GM12878 (cell line): ENCODE measurements at regions not wholly inside any gene's neighbourhood (a gene's known extent, or its start where the extent isn't known, plus 50 kb on each side); places are given as distances from the start of the nearest gene placed in this dataset.
A peak's percentile ranks its signal among the peaks of the same experiment; 100 is the strongest.

Source experiments
- ATAC-seq: fragments of 200-7000 bp; cut with Tn5 transposase; 3 replicates; pipeline ENCODE4 v1.9.1; 2020; ENCODE audit warnings: mild to moderate bottlenecking, moderate library complexity
- BruUV-seq: library from RNA; stranded (reverse); fragments of 400-500 nt; replicated peaks from 2 replicates; lab custom pipeline; 2021; lab: Mats Ljungman, UMichigan
- CTCF ChIA-PET: fragments of 300-600 bp; sonication (Branson Sonifier 250); formaldehyde crosslinking; extraction: SDS; loops from one replicate; lab custom pipeline; 2021; ENCODE audit warnings: inconsistent platforms; lab: Yijun Ruan, JAX
- POLR2A ChIA-PET: fragments of 350-600 bp; formaldehyde crosslinking; extraction: SDS; loops from one replicate; lab custom pipeline; 2021; ENCODE audit warnings: inconsistent platforms; lab: Charles Lee
- RAD21 ChIA-PET: fragments of 300-600 bp; sonication (Branson Sonifier 250); formaldehyde crosslinking; loops from one replicate; lab custom pipeline; 2023; ENCODE audit warnings: antibody characterized with exemption; ENCODE audit not compliant: unreplicated experiment; lab: Charles Lee
- SMC1A ChIA-PET: fragments of 300-600 bp; sonication (Branson Sonifier 250); formaldehyde crosslinking; loops from one replicate; lab custom pipeline; 2023; ENCODE audit not compliant: unreplicated experiment, uncharacterized antibody; lab: Charles Lee
- DNase-seq: peaks from one replicate; pipeline ENCODE4 v3.0.0-alpha.2; 2011; ENCODE audit warnings: low read depth, low spot score
- FAIRE-seq: peaks from 3 replicates; lab custom pipeline; 2011; peaks lifted over from hg19 to GRCh38; lab: Jason Lieb, UNC
- H2AFZ ChIP-seq: 2 replicates; pipeline ENCODE4 v1.6.0; 2011; ENCODE audit warnings: low read depth, low read length, control low read depth; ENCODE audit not compliant: control insufficient read depth
- H3K27ac ChIP-seq: 2 replicates; pipeline ENCODE4 v1.5.1; 2011; ENCODE audit warnings: control low read depth; ENCODE audit not compliant: control insufficient read depth, insufficient read depth
- H3K27me3 ChIP-seq, 2 experiments: replicated peaks in 1 of 2; 2 replicates each; pipeline versions ENCODE4 v1.6.0 to v1.6.1; 2011; ENCODE audit warnings: low read length in 1 of 2; ENCODE audit not compliant: control insufficient read depth in 2 of 2, insufficient read depth in 2 of 2
- H3K36me3 ChIP-seq, 2 experiments: 2 replicates each; pipeline ENCODE4 v1.5.1; 2011; ENCODE audit warnings: low read length in 1 of 2; ENCODE audit not compliant: control insufficient read depth in 2 of 2, insufficient read depth in 2 of 2
- H3K4me1 ChIP-seq: 2 replicates; pipeline ENCODE4 v1.6.1; 2011; ENCODE audit warnings: mild to moderate bottlenecking, low read length, moderate library complexity, mixed read lengths; ENCODE audit not compliant: control insufficient read depth, insufficient read depth
- H3K4me2 ChIP-seq: 2 replicates; pipeline ENCODE4 v1.6.0; 2011; ENCODE audit warnings: control low read depth; ENCODE audit not compliant: control insufficient read depth, insufficient read depth
- H3K4me3 ChIP-seq: fragments of 200-600 bp; sonication (generic); 2 replicates; pipeline ENCODE4 v1.5.1; 2016
- H3K79me2 ChIP-seq: 2 replicates; pipeline ENCODE4 v1.6.0; 2011; ENCODE audit warnings: low read length; ENCODE audit not compliant: control insufficient read depth, insufficient read depth
- H3K9ac ChIP-seq: 2 replicates; pipeline ENCODE4 v1.8.0; 2011; ENCODE audit warnings: low read length, control low read depth, mixed read lengths; ENCODE audit not compliant: control insufficient read depth, insufficient read depth
- H3K9me3 ChIP-seq: replicated peaks from 3 replicates; pipeline ENCODE4 v1.5.1; 2011; ENCODE audit warnings: mild to moderate bottlenecking, low read length; ENCODE audit not compliant: control insufficient read depth, insufficient read depth
- H4K20me1 ChIP-seq: 2 replicates; pipeline ENCODE4 v1.6.0; 2011; ENCODE audit not compliant: control insufficient read depth, insufficient read depth
- DPF2 ChIP-seq: fragments of 450-650 bp; IDR thresholded peaks from 2 replicates; pipeline ENCODE4 v1.6.1; 2017; ENCODE audit warnings: mild to moderate bottlenecking
- EGR1 ChIP-seq, 2 experiments: IDR thresholded peaks; 1 replicate in 1 of 2; 2 replicates in 1 of 2; pipeline ENCODE4 v1.6.1; 2011 to 2012; ENCODE audit warnings: low read depth in 2 of 2, low read length in 2 of 2, borderline replicate concordance in 1 of 2, mild to moderate bottlenecking in 1 of 2, moderate library complexity in 1 of 2
- IKZF1 ChIP-seq: fragments of 450-650 bp; conservative IDR thresholded peaks from 2 replicates; pipeline ENCODE4 v1.6.1; 2017; ENCODE audit warnings: antibody characterized with exemption, mild to moderate bottlenecking
- IKZF2 ChIP-seq, 2 experiments: fragments of 450-650 bp; IDR thresholded peaks; 2 replicates each; pipeline ENCODE4 v1.6.1; 2017; ENCODE audit warnings: mild to moderate bottlenecking in 2 of 2, moderate library complexity in 2 of 2
- NFXL1 ChIP-seq: fragments of 450-650 bp; IDR thresholded peaks from 2 replicates; pipeline ENCODE4 v1.6.1; 2017; ENCODE audit warnings: antibody characterized with exemption, mild to moderate bottlenecking, borderline replicate concordance
- NFYB ChIP-seq: IDR thresholded peaks from 2 replicates; pipeline ENCODE4 v1.6.1; 2011; ENCODE audit warnings: low read depth, mild to moderate bottlenecking, low read length, improper control_type of control experiment, moderate library complexity; ENCODE audit not compliant: insufficient read depth
- NKRF ChIP-seq: fragments of 450-650 bp; conservative IDR thresholded peaks from 2 replicates; pipeline ENCODE4 v1.6.1; 2017; ENCODE audit warnings: mild to moderate bottlenecking, moderate library complexity
- PAX5 ChIP-seq: IDR thresholded peaks from 2 replicates; pipeline ENCODE4 v1.6.1; 2011; ENCODE audit warnings: low read depth, low read length, borderline replicate concordance
- POLR2AphosphoS2 ChIP-seq: IDR thresholded peaks from 2 replicates; pipeline ENCODE4 v1.6.1; 2011; ENCODE audit warnings: low read depth, mild to moderate bottlenecking, low read length, improper control_type of control experiment, moderate library complexity
- RAD21 ChIP-seq: IDR thresholded peaks from 2 replicates; pipeline ENCODE4 v1.6.1; 2011; ENCODE audit warnings: mild to moderate bottlenecking, low read depth, low read length, moderate library complexity; ENCODE audit not compliant: insufficient read depth
- SKIL ChIP-seq: fragments of 450-650 bp; IDR thresholded peaks from 2 replicates; pipeline ENCODE4 v1.6.1; 2017; ENCODE audit warnings: mild to moderate bottlenecking, low read depth, inconsistent platforms; ENCODE audit not compliant: poor library complexity, severe bottlenecking
- SUZ12 ChIP-seq: fragments of 200-600 bp; sonication (generic); IDR thresholded peaks from one replicate; pipeline ENCODE4 v1.6.1; 2018; ENCODE audit warnings: antibody characterized with exemption, mild to moderate bottlenecking; ENCODE audit not compliant: unreplicated experiment
- TCF3 ChIP-seq: IDR thresholded peaks from 2 replicates; pipeline ENCODE4 v1.6.1; 2012; ENCODE audit warnings: low read depth, mild to moderate bottlenecking, low read length, borderline replicate concordance; ENCODE audit not compliant: insufficient read depth
- YY1 ChIP-seq: IDR thresholded peaks from 2 replicates; pipeline ENCODE4 v1.6.1; 2011; ENCODE audit warnings: low read depth, mild to moderate bottlenecking, low read length
- ZBTB4 ChIP-seq: fragments of 450-650 bp; formaldehyde crosslinking; IDR thresholded peaks from 2 replicates; pipeline ENCODE4 v1.4.0; 2022; ENCODE audit warnings: mild to moderate bottlenecking, moderate library complexity
- ZNF24 ChIP-seq: fragments of 450-650 bp; IDR thresholded peaks from 2 replicates; pipeline ENCODE4 v1.6.1; 2017; ENCODE audit warnings: antibody characterized with exemption, mild to moderate bottlenecking
- WGBS: methylation state at CpG from one replicate; pipeline ENCODE4 v1.1.6; 2016; ENCODE audit warnings: low lambda C conversion rate; ENCODE audit not compliant: insufficient replicate concordance, insufficient coverage; ENCODE audit errors: missing lambda C conversion rate; 5-methylcytosine and 5-hydroxymethylcytosine counted together
- in situ Hi-C: fragments of 300-500 bp; cut with MboI; formaldehyde crosslinking; loops from 9 replicates; pipeline ENCODE4 v1.14.3; 2018; ENCODE audit warnings: mixed read lengths
- intact Hi-C: fragments of 100-400 bp; cut with micrococcal nuclease; formaldehyde crosslinking; loops from one replicate; pipeline ENCODE4 v1.14.2; 2022; ENCODE audit not compliant: unreplicated experiment

- Histone ChIP-seq H3K27ac (no peak overlapping the region), H3K9ac (no peak overlapping the region), H3K4me2 (peak overlapping the region; percentile 56), H3K4me3 (no peak overlapping the region), H3K79me2 (no peaks in the 10 kb centered on the region), H4K20me1 (no peaks in the 10 kb centered on the region), H3K36me3 (no peaks in the 10 kb centered on the region), H3K9me3 (peaks cover 3% of the 10 kb centered on the region; the same call in 1 of the 3 replicates), H3K27me3 (no peaks in the 10 kb centered on the region), H3K4me1 (peaks cover 5% of the 10 kb centered on the region), H2AFZ (no peak overlapping the region)
- intact Hi-C loops: no loop called here
- SMC1A ChIA-PET: interaction anchor here (1.5 kb wide), 1 partner anchor 200 kb away, joined by 3 read pairs; no protein-coding TSS in a partner anchor
- in situ Hi-C loops: no loop called here
- FAIRE-seq (no peak), DNase-seq (peak; percentile 68), ATAC-seq (peak; percentile 85)
- BruUV-seq: no TSS peak
- RAD21 ChIA-PET: no interaction called here
- 19% methylated on average over 8 of the region's 8 CpGs for WGBS
- CTCF ChIA-PET: interaction anchor here (1.2 kb wide), 1 partner anchor 15 kb away, joined by 3 read pairs; no protein-coding TSS in a partner anchor
- POLR2A ChIA-PET: no interaction called here
- TF ChIP-seq NFXL1 (no peak), EGR1 (IDR thresholded peaks at IDR 0.05; ENCODE audit: borderline replicate concordance in 1 of 2, low read depth in 2 of 2, low read length in 2 of 2) (no peak), ZNF24 (no peak), ZBTB4 (CRISPR knock-in tag) (no peak), YY1 (no peak), PAX5 (no peak), DPF2 (no peak), POLR2AphosphoS2 (no peak), IKZF2 (IDR thresholded peaks at IDR 0.05) (peak; percentile 22 to 29; a peak in 1 of 4 replicates), SUZ12 (no peak), SKIL (no peak), NFYB (no peak), IKZF1 (no peak), RAD21 (no peak), NKRF (no peak), TCF3 (peak; percentile 41; the same call in 1 of the 2 replicates)
Measured at GRCh38 chr21:35189077-35189863, 140.2 kb upstream of the RUNX1 start.
